ENCODE measurements at regions not wholly inside any gene's neighbourhood (a gene's known extent, or its start where the extent isn't known, plus 50 kb on each side); places are given as distances from the start of the nearest gene placed in this dataset.

GRCh38 chr14:29521526-29522137 is 406.0 kb downstream of the PRKD1 start:
- no peak overlapping the region for H3K27ac ChIP-seq (ENCODE audit: insufficient read depth, low read depth, low read length, poor library complexity, severe bottlenecking)
- 32 to 36% methylated on average over 2 of the region's 2 CpGs for WGBS, 2 experiments

More at GRCh38 chr14:29521526-29522137, 406.0 kb downstream of the PRKD1 start:
- no peaks in the 10 kb centered on the region for H3K4me1 ChIP-seq (ENCODE audit: control insufficient read depth, insufficient read depth, low read length)
- H3K27me3 ChIP-seq (ENCODE audit: control insufficient read depth, insufficient read depth, low read length, poor library complexity, severe bottlenecking), result no peaks in the 10 kb centered on the region
- no peaks in the 10 kb centered on the region for H3K36me3 ChIP-seq (ENCODE audit: control insufficient read depth, insufficient read depth, low read length)
- H3K4me3 ChIP-seq (ENCODE audit: insufficient read depth, low read depth, low read length), result no peak overlapping the region
- H3K9me3 ChIP-seq (ENCODE audit: control insufficient read depth, low read length), result no peaks in the 10 kb centered on the region

All from ectodermal cell (in vitro differentiated cells).